SK-N-SH (cell line): ENCODE measurements at regions not wholly inside any gene's neighbourhood (a gene's known extent, or its start where the extent isn't known, plus 50 kb on each side); places are given as distances from the start of the nearest gene placed in this dataset.

ENCODE experiments used
- CTCF ChIP-seq: fragments of 200-600 bp; sonication (generic); IDR thresholded peaks from 2 replicates; pipeline ENCODE4 v1.6.1; 2017; ENCODE audit warnings: antibody characterized with exemption, mild to moderate bottlenecking, moderate library complexity
- EP300 ChIP-seq, 2 experiments: IDR thresholded peaks; 2 replicates each; pipeline versions ENCODE4 v1.4.0 to v1.6.1; 2012; ENCODE audit warnings: borderline replicate concordance in 1 of 2, low read depth in 1 of 2, low read length in 1 of 2
- EZH2phosphoT487 ChIP-seq: fragments of 200-600 bp; sonication (generic); IDR thresholded peaks from 2 replicates; pipeline ENCODE4 v1.6.1; 2017; ENCODE audit warnings: low read depth, mixed run types, mild to moderate bottlenecking, antibody characterized with exemption, moderate library complexity, borderline replicate concordance
- GABPA ChIP-seq: IDR thresholded peaks from 2 replicates; pipeline ENCODE4 v1.4.0; 2012; ENCODE audit warnings: low read depth, mild to moderate bottlenecking
- POLR2AphosphoS5 ChIP-seq: IDR thresholded peaks from 2 replicates; pipeline ENCODE4 v1.6.1; 2012; ENCODE audit warnings: low read depth, low read length
- RAD21 ChIP-seq: IDR thresholded peaks from 2 replicates; pipeline ENCODE4 v1.6.1; 2012; ENCODE audit warnings: mild to moderate bottlenecking, low read length
- REST ChIP-seq: IDR thresholded peaks from 2 replicates; pipeline ENCODE4 v1.6.1; 2012; ENCODE audit warnings: mild to moderate bottlenecking, low read depth, low read length, moderate library complexity
- YY1 ChIP-seq: IDR thresholded peaks from 2 replicates; pipeline ENCODE4 v1.4.0; 2012; ENCODE audit warnings: low read depth, mild to moderate bottlenecking

GRCh38 chr2:55805686-55806085 lies 112.0 kb upstream of the PNPT1 start:
- TF ChIP-seq POLR2AphosphoS5 (no peak), CTCF (no peak), RAD21 (no peak), REST (no peak), GABPA (no peak), YY1 (no peak), EZH2phosphoT487 (no peak), EP300 (IDR thresholded peaks at IDR 0.05; ENCODE audit: borderline replicate concordance in 1 of 2, low read depth in 1 of 2, low read length in 1 of 2) (no peak)
